HEK293T (cell line): ENCODE measurements at regions not wholly inside any gene's neighbourhood (a gene's known extent, or its start where the extent isn't known, plus 50 kb on each side); places are given as distances from the start of the nearest gene placed in this dataset.
"Not testable (repeated sequence)": the region's sequence is repeated elsewhere in the genome, so short reads cannot be mapped to it uniquely, and the experiment has no call there.

ENCODE experiments used
- ARNT ChIP-seq: fragments of 450-650 bp; IDR thresholded peaks from 2 replicates; pipeline ENCODE4 v1.6.1; 2017; ENCODE audit warnings: mild to moderate bottlenecking
- CTBP1 ChIP-seq: fragments of 450-650 bp; IDR thresholded peaks from 2 replicates; pipeline ENCODE4 v1.6.1; 2016; ENCODE audit warnings: borderline replicate concordance
- FOXA1 ChIP-seq: fragments of 450-650 bp; IDR thresholded peaks from 2 replicates; pipeline ENCODE4 v1.6.1; 2016; ENCODE audit warnings: mild to moderate bottlenecking
- FOXK2 ChIP-seq: fragments of 450-650 bp; IDR thresholded peaks from 2 replicates; pipeline ENCODE4 v1.6.1; 2016; ENCODE audit warnings: mild to moderate bottlenecking
- HDGF ChIP-seq: fragments of 450-650 bp; IDR thresholded peaks from 2 replicates; pipeline ENCODE4 v1.6.1; 2017; ENCODE audit warnings: antibody characterized with exemption, borderline replicate concordance
- L3MBTL2 ChIP-seq: fragments of 450-650 bp; conservative IDR thresholded peaks from 2 replicates; pipeline ENCODE4 v1.6.1; 2016; ENCODE audit warnings: mild to moderate bottlenecking
- NFRKB ChIP-seq: fragments of 450-650 bp; IDR thresholded peaks from 2 replicates; pipeline ENCODE4 v1.6.1; 2016; ENCODE audit warnings: mild to moderate bottlenecking, moderate library complexity
- SP1 ChIP-seq: fragments of 450-650 bp; IDR thresholded peaks from 2 replicates; pipeline ENCODE4 v1.6.1; 2017

DNA sequence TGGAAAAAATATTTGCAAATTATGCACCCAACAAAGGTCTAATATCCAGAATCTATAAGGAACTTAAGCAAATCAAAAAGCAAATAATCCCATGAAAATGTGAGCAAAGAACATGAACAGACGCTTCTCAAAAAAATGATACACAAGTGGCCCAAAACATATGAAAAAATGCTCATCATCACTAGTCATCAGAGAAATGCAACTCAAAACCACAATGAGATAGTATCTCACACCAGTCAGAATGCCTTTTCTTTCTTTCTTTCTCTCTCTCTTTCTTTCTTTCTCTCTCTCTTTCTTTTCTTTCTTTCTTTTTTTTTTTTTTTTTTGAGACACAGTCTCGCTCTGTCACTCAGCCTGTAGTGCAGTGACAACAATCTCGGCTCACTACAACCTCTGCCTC lies 602.9 kb upstream of the TBL1XR1 start:
- TF ChIP-seq FOXA1, L3MBTL2, ARNT, NFRKB, FOXK2, HDGF, CTBP1, SP1: not testable (repeated sequence)
